ENCODE measurements at regions not wholly inside any gene's neighbourhood (a gene's known extent, or its start where the extent isn't known, plus 50 kb on each side); places are given as distances from the start of the nearest gene placed in this dataset.

DNA sequence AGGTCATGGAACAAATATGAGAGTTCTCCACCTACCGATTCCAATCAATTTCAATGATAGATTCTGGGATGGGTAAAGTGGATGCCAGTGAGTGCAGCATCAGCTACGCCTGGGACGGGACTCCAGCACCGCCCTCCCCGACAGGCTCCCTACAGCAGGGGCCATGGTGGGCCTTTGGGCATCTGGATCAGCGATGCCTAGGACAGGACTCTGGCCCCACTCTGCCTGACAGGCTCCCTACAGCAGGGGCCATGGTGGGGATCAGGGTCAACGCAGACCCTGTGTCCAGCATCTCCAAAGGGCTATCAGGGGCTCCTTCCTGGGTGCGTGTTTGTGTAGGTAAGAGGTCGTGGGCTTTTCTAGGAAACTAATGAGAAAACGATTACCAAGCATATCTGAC is 111.2 kb upstream of the TCERG1L start:
- Histone ChIP-seq H3K9ac (ENCODE audit: low read length) (no peak overlapping the region), H3K4me3 (ENCODE audit: low read length) (no peak overlapping the region), H3K9me3 (ENCODE audit: low read length) (no peaks in the 10 kb centered on the region), H3K79me2 (replicated peaks; ENCODE audit: insufficient read depth, low read length) (no peaks in the 10 kb centered on the region), H2AFZ (ENCODE audit: low read depth, low read length) (no peak overlapping the region), H3K9me2 (ENCODE audit: insufficient read depth, low read length) (no peaks in the 10 kb centered on the region), H3K27ac (ENCODE audit: low read length) (no peak overlapping the region), H3K27me3 (ENCODE audit: insufficient read depth, low read depth, low read length) (no peaks in the 10 kb centered on the region), H4K20me1 (ENCODE audit: insufficient read depth) (no peaks in the 10 kb centered on the region), H3K36me3 (ENCODE audit: insufficient read depth, low read length) (no peaks in the 10 kb centered on the region), H3F3A (ENCODE audit: insufficient read depth, low read length, poor library complexity, severe bottlenecking) (no peaks in the 10 kb centered on the region), H3K4me2 (ENCODE audit: low read length) (no peak overlapping the region)
- TF ChIP-seq, protein P1, sequence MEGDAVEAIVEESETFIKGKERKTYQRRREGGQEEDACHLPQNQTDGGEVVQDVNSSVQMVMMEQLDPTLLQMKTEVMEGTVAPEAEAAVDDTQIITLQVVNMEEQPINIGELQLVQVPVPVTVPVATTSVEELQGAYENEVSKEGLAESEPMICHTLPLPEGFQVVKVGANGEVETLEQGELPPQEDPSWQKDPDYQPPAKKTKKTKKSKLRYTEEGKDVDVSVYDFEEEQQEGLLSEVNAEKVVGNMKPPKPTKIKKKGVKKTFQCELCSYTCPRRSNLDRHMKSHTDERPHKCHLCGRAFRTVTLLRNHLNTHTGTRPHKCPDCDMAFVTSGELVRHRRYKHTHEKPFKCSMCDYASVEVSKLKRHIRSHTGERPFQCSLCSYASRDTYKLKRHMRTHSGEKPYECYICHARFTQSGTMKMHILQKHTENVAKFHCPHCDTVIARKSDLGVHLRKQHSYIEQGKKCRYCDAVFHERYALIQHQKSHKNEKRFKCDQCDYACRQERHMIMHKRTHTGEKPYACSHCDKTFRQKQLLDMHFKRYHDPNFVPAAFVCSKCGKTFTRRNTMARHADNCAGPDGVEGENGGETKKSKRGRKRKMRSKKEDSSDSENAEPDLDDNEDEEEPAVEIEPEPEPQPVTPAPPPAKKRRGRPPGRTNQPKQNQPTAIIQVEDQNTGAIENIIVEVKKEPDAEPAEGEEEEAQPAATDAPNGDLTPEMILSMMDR (IDR thresholded peaks at IDR 0.05; ENCODE audit: poor library complexity, severe bottlenecking), result no peak
- TF ChIP-seq POLR2AphosphoS5 (IDR thresholded peaks at IDR 0.05) (no peak), EP300 (conservative IDR thresholded peaks at IDR 0.05; ENCODE audit: poor library complexity, severe bottlenecking) (no peak), EZH2 (IDR thresholded peaks at IDR 0.05; ENCODE audit: borderline replicate concordance, insufficient read depth, low read length, poor library complexity, severe bottlenecking) (no peak), SMC3 (conservative IDR thresholded peaks at IDR 0.05; ENCODE audit: poor library complexity) (no peak), MXI1 (conservative IDR thresholded peaks at IDR 0.05; ENCODE audit: poor library complexity, severe bottlenecking) (no peak), TAF1 (IDR thresholded peaks at IDR 0.05; ENCODE audit: low read depth) (no peak), RAD21 (conservative IDR thresholded peaks at IDR 0.05) (no peak)
- TF ChIP-seq, protein P2, sequence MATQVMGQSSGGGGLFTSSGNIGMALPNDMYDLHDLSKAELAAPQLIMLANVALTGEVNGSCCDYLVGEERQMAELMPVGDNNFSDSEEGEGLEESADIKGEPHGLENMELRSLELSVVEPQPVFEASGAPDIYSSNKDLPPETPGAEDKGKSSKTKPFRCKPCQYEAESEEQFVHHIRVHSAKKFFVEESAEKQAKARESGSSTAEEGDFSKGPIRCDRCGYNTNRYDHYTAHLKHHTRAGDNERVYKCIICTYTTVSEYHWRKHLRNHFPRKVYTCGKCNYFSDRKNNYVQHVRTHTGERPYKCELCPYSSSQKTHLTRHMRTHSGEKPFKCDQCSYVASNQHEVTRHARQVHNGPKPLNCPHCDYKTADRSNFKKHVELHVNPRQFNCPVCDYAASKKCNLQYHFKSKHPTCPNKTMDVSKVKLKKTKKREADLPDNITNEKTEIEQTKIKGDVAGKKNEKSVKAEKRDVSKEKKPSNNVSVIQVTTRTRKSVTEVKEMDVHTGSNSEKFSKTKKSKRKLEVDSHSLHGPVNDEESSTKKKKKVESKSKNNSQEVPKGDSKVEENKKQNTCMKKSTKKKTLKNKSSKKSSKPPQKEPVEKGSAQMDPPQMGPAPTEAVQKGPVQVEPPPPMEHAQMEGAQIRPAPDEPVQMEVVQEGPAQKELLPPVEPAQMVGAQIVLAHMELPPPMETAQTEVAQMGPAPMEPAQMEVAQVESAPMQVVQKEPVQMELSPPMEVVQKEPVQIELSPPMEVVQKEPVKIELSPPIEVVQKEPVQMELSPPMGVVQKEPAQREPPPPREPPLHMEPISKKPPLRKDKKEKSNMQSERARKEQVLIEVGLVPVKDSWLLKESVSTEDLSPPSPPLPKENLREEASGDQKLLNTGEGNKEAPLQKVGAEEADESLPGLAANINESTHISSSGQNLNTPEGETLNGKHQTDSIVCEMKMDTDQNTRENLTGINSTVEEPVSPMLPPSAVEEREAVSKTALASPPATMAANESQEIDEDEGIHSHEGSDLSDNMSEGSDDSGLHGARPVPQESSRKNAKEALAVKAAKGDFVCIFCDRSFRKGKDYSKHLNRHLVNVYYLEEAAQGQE (IDR thresholded peaks at IDR 0.05; ENCODE audit: borderline replicate concordance), result no peak

DNA sequence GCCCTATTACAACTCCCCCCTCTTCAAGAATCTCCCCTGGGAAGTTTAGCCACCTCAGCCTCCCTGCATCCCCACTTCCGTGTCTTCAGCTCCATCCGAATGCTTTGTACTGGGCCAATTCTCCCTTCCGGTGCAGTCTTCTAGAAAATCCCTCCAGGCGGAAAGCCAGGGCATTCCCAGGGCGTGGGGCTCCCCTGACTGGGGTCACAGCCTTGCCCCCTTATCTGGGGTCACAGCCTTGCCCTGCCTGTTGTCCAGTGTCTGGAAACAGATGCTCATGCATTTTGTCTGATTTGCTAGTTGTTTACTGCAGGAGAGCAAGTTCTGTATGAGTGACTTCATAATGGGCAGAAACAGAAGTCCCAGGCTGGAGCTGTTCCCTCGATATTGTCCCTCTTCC is 112.5 kb upstream of the TCERG1L start:
- TF ChIP-seq SMC3 (conservative IDR thresholded peaks at IDR 0.05; ENCODE audit: poor library complexity) (no peak), TAF1 (IDR thresholded peaks at IDR 0.05; ENCODE audit: low read depth) (no peak), RAD21 (conservative IDR thresholded peaks at IDR 0.05) (no peak), EZH2 (IDR thresholded peaks at IDR 0.05; ENCODE audit: borderline replicate concordance, insufficient read depth, low read length, poor library complexity, severe bottlenecking) (no peak), POLR2AphosphoS5 (IDR thresholded peaks at IDR 0.05) (no peak), EP300 (conservative IDR thresholded peaks at IDR 0.05; ENCODE audit: poor library complexity, severe bottlenecking) (no peak), MXI1 (conservative IDR thresholded peaks at IDR 0.05; ENCODE audit: poor library complexity, severe bottlenecking) (no peak)
- TF ChIP-seq, protein P2 (IDR thresholded peaks at IDR 0.05; ENCODE audit: borderline replicate concordance), result no peak
- TF ChIP-seq, protein P1 (IDR thresholded peaks at IDR 0.05; ENCODE audit: poor library complexity, severe bottlenecking), result no peak
- Histone ChIP-seq H2AFZ (ENCODE audit: low read depth, low read length) (no peak overlapping the region), H3K4me2 (ENCODE audit: low read length) (no peak overlapping the region), H3K9me2 (ENCODE audit: insufficient read depth, low read length) (no peaks in the 10 kb centered on the region), H3K27ac (ENCODE audit: low read length) (no peak overlapping the region), H3F3A (ENCODE audit: insufficient read depth, low read length, poor library complexity, severe bottlenecking) (no peaks in the 10 kb centered on the region), H3K27me3 (ENCODE audit: insufficient read depth, low read depth, low read length) (no peaks in the 10 kb centered on the region), H3K4me3 (ENCODE audit: low read length) (no peak overlapping the region), H3K9ac (ENCODE audit: low read length) (no peak overlapping the region), H3K36me3 (ENCODE audit: insufficient read depth, low read length) (no peaks in the 10 kb centered on the region), H3K9me3 (ENCODE audit: low read length) (no peaks in the 10 kb centered on the region), H3K79me2 (replicated peaks; ENCODE audit: insufficient read depth, low read length) (no peaks in the 10 kb centered on the region), H4K20me1 (ENCODE audit: insufficient read depth) (no peaks in the 10 kb centered on the region)
